ENCODE measurements at regions not wholly inside any gene's neighbourhood (a gene's known extent, or its start where the extent isn't known, plus 50 kb on each side); places are given as distances from the start of the nearest gene placed in this dataset.

GRCh38 chr16:17723531-17724134 is 252.9 kb upstream of the XYLT1 start:
- DNase-seq, result no peak

- no peak for DNase-seq
Measured at GRCh38 chr16:17718495-17718894, 247.7 kb upstream of the XYLT1 start.

GRCh38 chr16:17705847-17706246 is 235.1 kb upstream of the XYLT1 start:
- no peak for DNase-seq

- no peak for DNase-seq
Measured at GRCh38 chr16:17696616-17697015, 225.9 kb upstream of the XYLT1 start.

- DNase-seq, result no peak
Measured at GRCh38 chr16:17692484-17692883, 221.7 kb upstream of the XYLT1 start.

- peak; percentile 32 for DNase-seq
Measured at GRCh38 chr16:17691899-17692176, 221.1 kb upstream of the XYLT1 start.

- DNase-seq, result peak; percentile 38
Measured at GRCh38 chr16:17691106-17691898, 220.5 kb upstream of the XYLT1 start.

- no peak for DNase-seq
Measured at GRCh38 chr16:17685447-17685846, 214.7 kb upstream of the XYLT1 start.

GRCh38 chr16:17683281-17683680 is 212.5 kb upstream of the XYLT1 start:
- no peak for DNase-seq

- DNase-seq, result no peak
Measured at GRCh38 chr16:17676171-17676570, 205.4 kb upstream of the XYLT1 start.

GRCh38 chr16:17668386-17668785 is 197.6 kb upstream of the XYLT1 start:
- no peak for DNase-seq

- DNase-seq, result no peak
Measured at GRCh38 chr16:17666293-17666692, 195.5 kb upstream of the XYLT1 start.

GRCh38 chr16:17658881-17659280 is 188.1 kb upstream of the XYLT1 start:
- no peak for DNase-seq

- DNase-seq, result no peak
Measured at GRCh38 chr16:17657045-17657444, 186.3 kb upstream of the XYLT1 start.

- DNase-seq, result no peak
Measured at GRCh38 chr16:17654571-17654970, 183.8 kb upstream of the XYLT1 start.

- DNase-seq, result no peak
Measured at GRCh38 chr16:17654142-17654541, 183.4 kb upstream of the XYLT1 start.

GRCh38 chr16:17647879-17648872 is 177.4 kb upstream of the XYLT1 start:
- DNase-seq, result no peak

- DNase-seq, result no peak
Measured at GRCh38 chr16:17643935-17644334, 173.2 kb upstream of the XYLT1 start.

GRCh38 chr16:17641990-17642389 is 171.2 kb upstream of the XYLT1 start:
- no peak for DNase-seq

- DNase-seq, result no peak
Measured at GRCh38 chr16:17638134-17638533, 167.4 kb upstream of the XYLT1 start.

GRCh38 chr16:17635183-17635582 is 164.4 kb upstream of the XYLT1 start:
- no peak for DNase-seq

GRCh38 chr16:17633181-17633951 is 162.6 kb upstream of the XYLT1 start:
- DNase-seq, result no peak

GRCh38 chr16:17632667-17633066 is 161.9 kb upstream of the XYLT1 start:
- no peak for DNase-seq
